Hypothalamus (tissue), 51 donors: ENCODE measurements at regions not wholly inside any gene's neighbourhood (a gene's known extent, or its start where the extent isn't known, plus 50 kb on each side); places are given as distances from the start of the nearest gene placed in this dataset.

ENCODE experiments used
- DNase-seq, 51 donors: peaks; one replicate each; lab custom pipeline; 2025; lab: John Stamatoyannopoulos, UW

- no peak for DNase-seq
Measured at GRCh38 chr4:63817196-63817865, 591.9 kb downstream of the TECRL start.

GRCh38 chr4:63814171-63814964, 594.9 kb downstream of the TECRL start:
- no peak for DNase-seq

- no peak for DNase-seq
Measured at GRCh38 chr4:63799166-63799565, 610.1 kb downstream of the TECRL start.

- no peak for DNase-seq
Measured at GRCh38 chr4:63795301-63795700, 613.9 kb downstream of the TECRL start.

- no peak for DNase-seq
Measured at GRCh38 chr4:63790377-63790776, 618.9 kb downstream of the TECRL start.

GRCh38 chr4:63788271-63788670, 621.0 kb downstream of the TECRL start:
- no peak for DNase-seq

GRCh38 chr4:63787326-63787725, 621.9 kb downstream of the TECRL start:
- no peak for DNase-seq

- DNase-seq = no peak
Measured at GRCh38 chr4:63786171-63786570, 623.1 kb downstream of the TECRL start.

- no peak for DNase-seq
Measured at GRCh38 chr4:63784822-63785221, 624.4 kb downstream of the TECRL start.

GRCh38 chr4:63777601-63778000, 631.6 kb downstream of the TECRL start:
- no peak for DNase-seq

- no peak for DNase-seq
Measured at GRCh38 chr4:63764400-63764799, 644.9 kb downstream of the TECRL start.

GRCh38 chr4:63757929-63758328, 651.3 kb downstream of the TECRL start:
- DNase-seq = no peak

GRCh38 chr4:63742882-63743281, 666.4 kb downstream of the TECRL start:
- no peak for DNase-seq

GRCh38 chr4:63729519-63729918, 679.7 kb downstream of the TECRL start:
- no peak for DNase-seq

- DNase-seq = no peak
Measured at GRCh38 chr4:63728480-63729177, 680.6 kb downstream of the TECRL start.

- no peak for DNase-seq
Measured at GRCh38 chr4:63717384-63717783, 691.9 kb downstream of the TECRL start.

- DNase-seq = no peak
Measured at GRCh38 chr4:63708661-63709060, 700.6 kb downstream of the TECRL start.

GRCh38 chr4:63700569-63700968, 708.7 kb downstream of the TECRL start:
- no peak for DNase-seq

GRCh38 chr4:63693321-63693720, 715.9 kb downstream of the TECRL start:
- no peak for DNase-seq

- DNase-seq = no peak
Measured at GRCh38 chr4:63678358-63678931, 730.8 kb downstream of the TECRL start.

GRCh38 chr4:63670735-63671134, 738.5 kb downstream of the TECRL start:
- DNase-seq = no peak
